HEK293T (cell line): ENCODE measurements at regions not wholly inside any gene's neighbourhood (a gene's known extent, or its start where the extent isn't known, plus 50 kb on each side); places are given as distances from the start of the nearest gene placed in this dataset.

ENCODE experiments used
- ELF4 ChIP-seq: fragments of 450-650 bp; IDR thresholded peaks from 2 replicates; pipeline ENCODE4 v1.6.1; 2017; ENCODE audit warnings: antibody characterized with exemption
- FOXA1 ChIP-seq: fragments of 450-650 bp; IDR thresholded peaks from 2 replicates; pipeline ENCODE4 v1.6.1; 2016; ENCODE audit warnings: mild to moderate bottlenecking
- FOXM1 ChIP-seq: fragments of 450-650 bp; IDR thresholded peaks from 2 replicates; pipeline ENCODE4 v1.6.1; 2017; ENCODE audit warnings: mild to moderate bottlenecking, borderline replicate concordance
- PKNOX1 ChIP-seq: fragments of 450-650 bp; IDR thresholded peaks from 2 replicates; pipeline ENCODE4 v1.6.1; 2016
- SUZ12 ChIP-seq: fragments of 450-650 bp; IDR thresholded peaks from 2 replicates; pipeline ENCODE4 v1.6.1; 2016; ENCODE audit warnings: mild to moderate bottlenecking

- TF ChIP-seq ELF4: no peak
- no peak for TF ChIP-seq SUZ12
- TF ChIP-seq FOXA1: no peak
- no peak for TF ChIP-seq PKNOX1
- TF ChIP-seq FOXM1: no peak
Observed at GRCh38 chr4:45425135-45425534, 698.7 kb downstream of the GABRG1 start.
